ENCODE measurements at regions not wholly inside any gene's neighbourhood (a gene's known extent, or its start where the extent isn't known, plus 50 kb on each side); places are given as distances from the start of the nearest gene placed in this dataset.
"Not testable (repeated sequence)": the region's sequence is repeated elsewhere in the genome, so short reads cannot be mapped to it uniquely, and the experiment has no call there.

GRCh38 chr3:195974281-195974680 lies 65.9 kb upstream of the TNK2 start:
- not testable (repeated sequence) for TF ChIP-seq EP300, CTCF, POLR2A (IDR thresholded peaks at IDR 0.05)

Data from stomach (tissue), 4 donors.